Nephron (organoid): ENCODE measurements at regions not wholly inside any gene's neighbourhood (a gene's known extent, or its start where the extent isn't known, plus 50 kb on each side); places are given as distances from the start of the nearest gene placed in this dataset.

ENCODE experiments used
- H3K27ac Mint-ChIP-seq, 3 experiments: 2 replicates each; pipeline ENCODE4 v1.8.0; 2020; ENCODE audit warnings: mixed read lengths in 3 of 3, mild to moderate bottlenecking in 2 of 3, moderate library complexity in 1 of 3
- H3K27me3 Mint-ChIP-seq: 2 replicates; pipeline ENCODE4 v1.8.0; 2021; ENCODE audit warnings: low read depth, mild to moderate bottlenecking, moderate library complexity, mixed read lengths
- H3K36me3 Mint-ChIP-seq: 2 replicates; pipeline ENCODE4 v1.8.0; 2020; ENCODE audit warnings: low read depth, mixed read lengths
- H3K4me1 Mint-ChIP-seq: 2 replicates; pipeline ENCODE4 v1.8.0; 2020; ENCODE audit warnings: mixed read lengths
- H3K4me3 Mint-ChIP-seq, 3 experiments: 2 replicates each; pipeline ENCODE4 v1.8.0; 2020; ENCODE audit warnings: mild to moderate bottlenecking in 3 of 3, mixed read lengths in 3 of 3, moderate library complexity in 2 of 3
- H3K9me3 Mint-ChIP-seq: 2 replicates; pipeline ENCODE4 v1.8.0; 2020; ENCODE audit warnings: mixed read lengths
- TF ChIP-seq, protein P1 (sequence below), 3 experiments: fragments of 200-600 bp; sonication (generic); IDR thresholded peaks; one replicate each; pipeline ENCODE4 v1.5.0; 2021; ENCODE audit warnings: antibody characterized with exemption in 3 of 3; ENCODE audit not compliant: unreplicated experiment in 3 of 3

DNA sequence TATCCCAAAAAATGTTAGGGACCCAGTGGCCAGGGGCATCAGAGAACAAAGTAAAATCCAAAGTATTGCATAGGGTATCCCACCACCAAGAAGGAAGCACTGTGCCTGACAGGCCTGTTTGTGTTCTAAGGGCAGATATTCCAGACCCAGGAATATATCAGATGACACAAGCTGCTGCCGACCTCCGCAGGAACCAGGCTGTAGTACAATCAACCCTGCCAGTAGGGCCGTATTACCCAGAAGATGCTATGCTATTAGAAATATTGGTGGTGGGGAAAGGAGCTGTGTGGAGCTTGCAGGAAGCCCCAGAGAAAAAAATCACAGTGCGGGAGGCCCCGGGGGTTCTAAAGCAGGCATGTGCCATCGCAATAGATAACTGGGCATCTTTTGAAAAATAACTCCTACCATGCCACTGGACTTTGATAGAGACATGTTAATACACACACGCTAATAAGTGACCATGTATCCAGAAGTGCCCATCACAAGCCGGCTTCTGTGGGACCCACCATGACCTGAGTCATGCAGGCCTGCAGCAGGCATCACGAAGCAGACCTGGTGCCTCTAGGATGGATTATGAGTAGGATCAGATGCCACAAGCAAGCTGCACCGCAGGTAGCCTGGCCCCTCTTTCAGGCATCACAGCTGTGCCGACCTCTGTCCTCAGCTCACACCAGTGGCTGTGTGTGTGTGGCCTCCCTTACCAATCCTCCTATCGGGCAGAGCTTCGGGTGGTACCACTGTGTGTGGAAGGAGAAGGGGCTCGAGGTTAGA is 242.7 kb downstream of the BCL11B start:
- TF ChIP-seq, protein P1, sequence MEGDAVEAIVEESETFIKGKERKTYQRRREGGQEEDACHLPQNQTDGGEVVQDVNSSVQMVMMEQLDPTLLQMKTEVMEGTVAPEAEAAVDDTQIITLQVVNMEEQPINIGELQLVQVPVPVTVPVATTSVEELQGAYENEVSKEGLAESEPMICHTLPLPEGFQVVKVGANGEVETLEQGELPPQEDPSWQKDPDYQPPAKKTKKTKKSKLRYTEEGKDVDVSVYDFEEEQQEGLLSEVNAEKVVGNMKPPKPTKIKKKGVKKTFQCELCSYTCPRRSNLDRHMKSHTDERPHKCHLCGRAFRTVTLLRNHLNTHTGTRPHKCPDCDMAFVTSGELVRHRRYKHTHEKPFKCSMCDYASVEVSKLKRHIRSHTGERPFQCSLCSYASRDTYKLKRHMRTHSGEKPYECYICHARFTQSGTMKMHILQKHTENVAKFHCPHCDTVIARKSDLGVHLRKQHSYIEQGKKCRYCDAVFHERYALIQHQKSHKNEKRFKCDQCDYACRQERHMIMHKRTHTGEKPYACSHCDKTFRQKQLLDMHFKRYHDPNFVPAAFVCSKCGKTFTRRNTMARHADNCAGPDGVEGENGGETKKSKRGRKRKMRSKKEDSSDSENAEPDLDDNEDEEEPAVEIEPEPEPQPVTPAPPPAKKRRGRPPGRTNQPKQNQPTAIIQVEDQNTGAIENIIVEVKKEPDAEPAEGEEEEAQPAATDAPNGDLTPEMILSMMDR (IDR thresholded peaks at IDR 0.05; ENCODE audit: unreplicated experiment in 3 of 3), result peak in 1 of 3 experiments; percentile 10
- no peak overlapping the region for H3K4me3 Mint-ChIP-seq
- no peak overlapping the region for H3K27ac Mint-ChIP-seq
- H3K4me1 Mint-ChIP-seq, result peaks cover 6% of the 10 kb centered on the region
- peaks cover 38% of the 10 kb centered on the region for H3K27me3 Mint-ChIP-seq
- H3K36me3 Mint-ChIP-seq, result no peaks in the 10 kb centered on the region
- no peaks in the 10 kb centered on the region for H3K9me3 Mint-ChIP-seq

DNA sequence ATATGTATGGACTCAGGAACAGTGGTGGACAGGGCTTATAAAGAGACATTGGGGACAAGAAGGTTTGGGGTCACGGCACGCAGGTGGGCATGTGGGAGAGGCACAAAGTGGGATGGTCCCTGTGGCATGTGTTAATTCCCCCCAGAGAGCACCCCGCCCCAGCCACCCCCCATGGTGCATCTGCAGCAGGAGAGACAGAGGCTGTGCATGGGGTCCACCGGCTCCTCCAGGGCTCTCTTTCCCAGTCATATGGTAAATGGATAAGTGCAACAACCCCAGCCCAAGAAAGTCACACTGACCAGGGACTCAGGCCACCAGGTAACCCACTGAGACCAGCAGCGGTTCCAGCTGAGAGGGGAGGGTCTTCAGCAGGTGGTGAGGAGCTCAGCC is 242.1 kb downstream of the BCL11B start:
- Mint-ChIP-seq H3K27me3 (peaks cover 38% of the 10 kb centered on the region), H3K4me3 (no peak overlapping the region), H3K4me1 (peaks cover 7% of the 10 kb centered on the region), H3K9me3 (no peaks in the 10 kb centered on the region), H3K36me3 (no peaks in the 10 kb centered on the region), H3K27ac (no peak overlapping the region)
- TF ChIP-seq, protein P1 (IDR thresholded peaks at IDR 0.05; ENCODE audit: unreplicated experiment in 3 of 3), result no peak

DNA sequence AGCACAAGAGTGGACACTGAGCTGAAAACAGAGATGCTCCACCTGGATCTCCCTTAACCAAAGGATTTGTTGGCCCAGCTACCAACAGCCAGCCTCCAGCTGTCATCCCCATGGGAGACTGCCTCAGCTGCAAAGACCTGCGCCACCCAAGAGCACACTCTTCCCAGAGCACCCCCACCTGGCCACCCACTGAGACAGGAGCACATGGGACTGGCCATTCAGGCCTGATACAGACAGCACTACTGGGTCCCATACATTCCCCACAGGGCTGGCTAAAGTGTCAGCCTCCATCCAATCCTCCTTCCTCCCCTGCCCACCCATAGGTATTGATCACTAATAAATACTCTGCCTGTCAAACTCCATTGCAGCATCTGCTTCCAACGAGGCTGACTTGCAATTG is 241.5 kb downstream of the BCL11B start:
- TF ChIP-seq, protein P1 (IDR thresholded peaks at IDR 0.05; ENCODE audit: unreplicated experiment in 3 of 3), result no peak
- H3K27ac Mint-ChIP-seq, result no peak overlapping the region
- no peaks in the 10 kb centered on the region for H3K36me3 Mint-ChIP-seq
- H3K9me3 Mint-ChIP-seq, result no peaks in the 10 kb centered on the region
- H3K4me3 Mint-ChIP-seq, result no peak overlapping the region
- peaks cover 13% of the 10 kb centered on the region for H3K4me1 Mint-ChIP-seq
- peaks cover 38% of the 10 kb centered on the region for H3K27me3 Mint-ChIP-seq

DNA sequence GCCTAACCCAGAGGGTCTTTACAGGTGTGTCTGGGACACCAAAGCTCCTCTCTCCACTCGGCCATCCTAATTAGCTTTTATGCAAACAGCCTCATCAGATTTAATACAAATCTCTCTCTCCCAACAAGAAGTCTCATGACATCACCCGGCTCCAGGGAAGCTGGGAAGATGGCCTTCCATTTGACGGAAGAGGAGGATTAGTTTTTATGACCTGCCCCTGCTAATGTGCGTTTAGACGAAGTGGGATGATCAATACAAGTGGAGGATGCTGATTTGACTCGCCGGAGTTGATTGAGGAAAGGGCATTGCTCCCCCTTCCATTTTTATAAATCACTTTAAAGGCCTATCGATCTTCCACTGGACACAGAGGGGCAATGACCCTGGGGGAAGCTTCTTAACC is 239.2 kb downstream of the BCL11B start:
- TF ChIP-seq, protein P1 (IDR thresholded peaks at IDR 0.05; ENCODE audit: unreplicated experiment in 3 of 3), result no peak
- H3K9me3 Mint-ChIP-seq, result no peaks in the 10 kb centered on the region
- peaks cover 33% of the 10 kb centered on the region for H3K27me3 Mint-ChIP-seq
- no peak overlapping the region for H3K27ac Mint-ChIP-seq
- H3K36me3 Mint-ChIP-seq, result no peaks in the 10 kb centered on the region
- peaks cover 25% of the 10 kb centered on the region for H3K4me1 Mint-ChIP-seq
- no peak overlapping the region for H3K4me3 Mint-ChIP-seq

DNA sequence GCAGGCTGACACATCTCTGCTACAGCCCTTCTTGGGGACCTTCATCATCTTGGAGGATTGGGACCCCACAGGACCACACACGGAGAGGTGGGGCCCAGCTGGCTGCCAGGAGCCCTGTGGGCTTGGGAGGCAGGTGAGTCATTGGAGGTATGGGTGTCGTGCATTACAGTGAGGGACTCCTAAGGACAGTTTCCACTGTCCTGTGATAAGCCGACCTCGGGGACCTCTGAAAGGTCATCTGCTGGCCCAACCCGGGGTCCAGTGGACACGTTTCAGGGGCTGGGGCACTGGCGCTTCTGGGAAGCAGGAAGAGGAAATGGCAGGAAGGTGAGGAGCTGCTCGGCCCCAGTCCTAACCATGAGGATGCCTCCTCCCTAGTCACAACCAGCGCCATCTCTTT is 238.0 kb downstream of the BCL11B start:
- no peak overlapping the region for H3K4me3 Mint-ChIP-seq
- H3K4me1 Mint-ChIP-seq, result peaks cover 24% of the 10 kb centered on the region
- no peaks in the 10 kb centered on the region for H3K9me3 Mint-ChIP-seq
- H3K27ac Mint-ChIP-seq, result no peak overlapping the region
- H3K36me3 Mint-ChIP-seq, result no peaks in the 10 kb centered on the region
- peaks cover 28% of the 10 kb centered on the region for H3K27me3 Mint-ChIP-seq
- TF ChIP-seq, protein P1 (IDR thresholded peaks at IDR 0.05; ENCODE audit: unreplicated experiment in 3 of 3), result no peak

DNA sequence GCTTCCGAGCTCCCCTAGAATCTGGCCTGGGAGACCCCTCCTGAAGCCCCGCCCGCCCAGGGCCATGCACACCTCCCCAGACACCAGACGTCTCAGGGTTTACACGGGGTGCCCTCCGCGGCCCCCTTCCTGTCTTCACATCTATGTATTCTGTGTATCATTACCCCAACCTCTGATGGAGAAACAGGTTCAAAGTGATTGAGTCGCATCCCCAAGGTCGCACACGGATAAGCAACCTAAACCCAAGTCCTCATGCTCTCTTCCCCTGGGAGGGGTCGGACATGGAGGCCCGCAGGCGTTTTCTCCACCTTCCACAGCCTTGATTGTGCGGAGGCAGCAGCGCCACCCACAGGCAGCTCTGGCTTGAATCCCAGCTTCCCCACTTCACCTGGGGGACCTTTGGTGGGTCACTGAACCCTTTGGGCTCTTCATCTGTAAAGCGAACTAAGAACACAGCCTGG is 237.3 kb downstream of the BCL11B start:
- Mint-ChIP-seq H3K4me3 (no peak overlapping the region), H3K36me3 (no peaks in the 10 kb centered on the region), H3K27ac (peak overlapping the region in 2 of 3 experiments; percentile 71 to 79), H3K9me3 (no peaks in the 10 kb centered on the region), H3K27me3 (peaks cover 25% of the 10 kb centered on the region), H3K4me1 (peaks cover 19% of the 10 kb centered on the region)
- TF ChIP-seq, protein P1 (IDR thresholded peaks at IDR 0.05; ENCODE audit: unreplicated experiment in 3 of 3), result no peak
